ENCODE measurements at regions not wholly inside any gene's neighbourhood (a gene's known extent, or its start where the extent isn't known, plus 50 kb on each side); places are given as distances from the start of the nearest gene placed in this dataset.

DNA sequence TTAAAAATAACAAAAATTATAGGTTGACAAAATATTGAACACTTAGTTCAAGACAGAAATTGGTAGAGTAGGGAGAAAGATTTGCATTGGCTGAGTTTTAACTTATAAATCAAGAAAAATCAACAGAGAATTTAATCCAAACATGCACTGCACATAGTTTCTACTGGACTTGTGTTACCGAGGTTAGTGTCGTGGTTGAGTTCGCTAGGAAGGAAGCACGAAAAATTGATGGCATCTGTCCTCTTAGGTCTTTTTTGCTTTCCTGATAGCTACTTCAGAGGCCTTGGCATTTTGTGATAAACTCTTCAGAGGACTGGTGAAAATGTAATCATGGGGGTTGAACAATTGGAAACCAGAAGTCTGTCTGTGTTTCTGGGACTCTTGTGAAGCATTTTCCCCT lies 392.9 kb downstream of the NUAK1 start:
- TF ChIP-seq, protein P1, sequence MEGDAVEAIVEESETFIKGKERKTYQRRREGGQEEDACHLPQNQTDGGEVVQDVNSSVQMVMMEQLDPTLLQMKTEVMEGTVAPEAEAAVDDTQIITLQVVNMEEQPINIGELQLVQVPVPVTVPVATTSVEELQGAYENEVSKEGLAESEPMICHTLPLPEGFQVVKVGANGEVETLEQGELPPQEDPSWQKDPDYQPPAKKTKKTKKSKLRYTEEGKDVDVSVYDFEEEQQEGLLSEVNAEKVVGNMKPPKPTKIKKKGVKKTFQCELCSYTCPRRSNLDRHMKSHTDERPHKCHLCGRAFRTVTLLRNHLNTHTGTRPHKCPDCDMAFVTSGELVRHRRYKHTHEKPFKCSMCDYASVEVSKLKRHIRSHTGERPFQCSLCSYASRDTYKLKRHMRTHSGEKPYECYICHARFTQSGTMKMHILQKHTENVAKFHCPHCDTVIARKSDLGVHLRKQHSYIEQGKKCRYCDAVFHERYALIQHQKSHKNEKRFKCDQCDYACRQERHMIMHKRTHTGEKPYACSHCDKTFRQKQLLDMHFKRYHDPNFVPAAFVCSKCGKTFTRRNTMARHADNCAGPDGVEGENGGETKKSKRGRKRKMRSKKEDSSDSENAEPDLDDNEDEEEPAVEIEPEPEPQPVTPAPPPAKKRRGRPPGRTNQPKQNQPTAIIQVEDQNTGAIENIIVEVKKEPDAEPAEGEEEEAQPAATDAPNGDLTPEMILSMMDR (CRISPR knock-in tag; IDR thresholded peaks at IDR 0.05): no peak
- no peak for TF ChIP-seq BRCA1 (CRISPR knock-in tag; IDR thresholded peaks at IDR 0.05)
- TF ChIP-seq, protein P2, sequence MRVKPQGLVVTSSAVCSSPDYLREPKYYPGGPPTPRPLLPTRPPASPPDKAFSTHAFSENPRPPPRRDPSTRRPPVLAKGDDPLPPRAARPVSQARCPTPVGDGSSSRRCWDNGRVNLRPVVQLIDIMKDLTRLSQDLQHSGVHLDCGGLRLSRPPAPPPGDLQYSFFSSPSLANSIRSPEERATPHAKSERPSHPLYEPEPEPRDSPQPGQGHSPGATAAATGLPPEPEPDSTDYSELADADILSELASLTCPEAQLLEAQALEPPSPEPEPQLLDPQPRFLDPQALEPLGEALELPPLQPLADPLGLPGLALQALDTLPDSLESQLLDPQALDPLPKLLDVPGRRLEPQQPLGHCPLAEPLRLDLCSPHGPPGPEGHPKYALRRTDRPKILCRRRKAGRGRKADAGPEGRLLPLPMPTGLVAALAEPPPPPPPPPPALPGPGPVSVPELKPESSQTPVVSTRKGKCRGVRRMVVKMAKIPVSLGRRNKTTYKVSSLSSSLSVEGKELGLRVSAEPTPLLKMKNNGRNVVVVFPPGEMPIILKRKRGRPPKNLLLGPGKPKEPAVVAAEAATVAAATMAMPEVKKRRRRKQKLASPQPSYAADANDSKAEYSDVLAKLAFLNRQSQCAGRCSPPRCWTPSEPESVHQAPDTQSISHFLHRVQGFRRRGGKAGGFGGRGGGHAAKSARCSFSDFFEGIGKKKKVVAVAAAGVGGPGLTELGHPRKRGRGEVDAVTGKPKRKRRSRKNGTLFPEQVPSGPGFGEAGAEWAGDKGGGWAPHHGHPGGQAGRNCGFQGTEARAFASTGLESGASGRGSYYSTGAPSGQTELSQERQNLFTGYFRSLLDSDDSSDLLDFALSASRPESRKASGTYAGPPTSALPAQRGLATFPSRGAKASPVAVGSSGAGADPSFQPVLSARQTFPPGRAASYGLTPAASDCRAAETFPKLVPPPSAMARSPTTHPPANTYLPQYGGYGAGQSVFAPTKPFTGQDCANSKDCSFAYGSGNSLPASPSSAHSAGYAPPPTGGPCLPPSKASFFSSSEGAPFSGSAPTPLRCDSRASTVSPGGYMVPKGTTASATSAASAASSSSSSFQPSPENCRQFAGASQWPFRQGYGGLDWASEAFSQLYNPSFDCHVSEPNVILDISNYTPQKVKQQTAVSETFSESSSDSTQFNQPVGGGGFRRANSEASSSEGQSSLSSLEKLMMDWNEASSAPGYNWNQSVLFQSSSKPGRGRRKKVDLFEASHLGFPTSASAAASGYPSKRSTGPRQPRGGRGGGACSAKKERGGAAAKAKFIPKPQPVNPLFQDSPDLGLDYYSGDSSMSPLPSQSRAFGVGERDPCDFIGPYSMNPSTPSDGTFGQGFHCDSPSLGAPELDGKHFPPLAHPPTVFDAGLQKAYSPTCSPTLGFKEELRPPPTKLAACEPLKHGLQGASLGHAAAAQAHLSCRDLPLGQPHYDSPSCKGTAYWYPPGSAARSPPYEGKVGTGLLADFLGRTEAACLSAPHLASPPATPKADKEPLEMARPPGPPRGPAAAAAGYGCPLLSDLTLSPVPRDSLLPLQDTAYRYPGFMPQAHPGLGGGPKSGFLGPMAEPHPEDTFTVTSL (CRISPR knock-in tag; IDR thresholded peaks at IDR 0.05; ENCODE audit: borderline replicate concordance): no peak
- TF ChIP-seq ZNF547 (CRISPR knock-in tag; IDR thresholded peaks at IDR 0.05): no peak
